ENCODE measurements at regions not wholly inside any gene's neighbourhood (a gene's known extent, or its start where the extent isn't known, plus 50 kb on each side); places are given as distances from the start of the nearest gene placed in this dataset.
"Not testable (repeated sequence)": the region's sequence is repeated elsewhere in the genome, so short reads cannot be mapped to it uniquely, and the experiment has no call there.

GRCh38 chr10:30537586-30537985 lies 92.0 kb downstream of the LYZL2 start:
- Mint-ChIP-seq H3K27ac (no peak overlapping the region), H3K4me1 (peaks cover 27% of the 10 kb centered on the region), H3K36me3 (ENCODE audit: low read depth) (no peaks in the 10 kb centered on the region), H3K27me3 (ENCODE audit: insufficient read depth, low read depth, poor library complexity) (peaks cover 8% of the 10 kb centered on the region), H3K9me3 (0 out of 3 replicates have a peak, but pooled peaks cover 5% of the 10 kb centered on the region), H3K4me3 (no peak overlapping the region)
- H3K27me3 ChIP-seq (ENCODE audit: insufficient read depth), result no peaks in the 10 kb centered on the region
- no peaks in the 10 kb centered on the region for H3K9me2 ChIP-seq (ENCODE audit: insufficient read depth)
- H3K4me1 ChIP-seq (ENCODE audit: insufficient read depth), result peaks cover 10% of the 10 kb centered on the region; the same call in 1 of the 2 replicates
- H3K27ac ChIP-seq (ENCODE audit: low read depth), result no peak overlapping the region
- no peak overlapping the region for H3K4me2 ChIP-seq
- H4K20me1 ChIP-seq (replicated peaks; ENCODE audit: insufficient read depth), result no peaks in the 10 kb centered on the region
- DNase-seq (ENCODE audit: low spot score) (no peak), ATAC-seq (no peak)
- no peaks in the 10 kb centered on the region for H3K36me3 ChIP-seq (ENCODE audit: insufficient read depth)
- H3F3A ChIP-seq (replicated peaks; ENCODE audit: low read depth), result no peaks in the 10 kb centered on the region
- no peak overlapping the region for H2AFZ ChIP-seq
- no peak overlapping the region for H3K4me3 ChIP-seq
- H3K79me2 ChIP-seq (replicated peaks; ENCODE audit: insufficient read depth), result no peaks in the 10 kb centered on the region
- TF ChIP-seq STAT1 (IDR thresholded peaks at IDR 0.05; ENCODE audit: unreplicated experiment), result no peak
- TF ChIP-seq ZNF462 (CRISPR knock-in tag; IDR thresholded peaks at IDR 0.05), result no peak
- TF ChIP-seq CREB1 (CRISPR knock-in tag; IDR thresholded peaks at IDR 0.05; ENCODE audit: low read depth), result no peak
- no peak for TF ChIP-seq ZNF331 (CRISPR knock-in tag; IDR thresholded peaks at IDR 0.05; ENCODE audit: low read depth)
- no peak for TF ChIP-seq REST (IDR thresholded peaks at IDR 0.05; ENCODE audit: unreplicated experiment)
- no peak for TF ChIP-seq EZH2 (IDR thresholded peaks at IDR 0.05; ENCODE audit: low read depth, unreplicated experiment)
- TF ChIP-seq, protein P1, sequence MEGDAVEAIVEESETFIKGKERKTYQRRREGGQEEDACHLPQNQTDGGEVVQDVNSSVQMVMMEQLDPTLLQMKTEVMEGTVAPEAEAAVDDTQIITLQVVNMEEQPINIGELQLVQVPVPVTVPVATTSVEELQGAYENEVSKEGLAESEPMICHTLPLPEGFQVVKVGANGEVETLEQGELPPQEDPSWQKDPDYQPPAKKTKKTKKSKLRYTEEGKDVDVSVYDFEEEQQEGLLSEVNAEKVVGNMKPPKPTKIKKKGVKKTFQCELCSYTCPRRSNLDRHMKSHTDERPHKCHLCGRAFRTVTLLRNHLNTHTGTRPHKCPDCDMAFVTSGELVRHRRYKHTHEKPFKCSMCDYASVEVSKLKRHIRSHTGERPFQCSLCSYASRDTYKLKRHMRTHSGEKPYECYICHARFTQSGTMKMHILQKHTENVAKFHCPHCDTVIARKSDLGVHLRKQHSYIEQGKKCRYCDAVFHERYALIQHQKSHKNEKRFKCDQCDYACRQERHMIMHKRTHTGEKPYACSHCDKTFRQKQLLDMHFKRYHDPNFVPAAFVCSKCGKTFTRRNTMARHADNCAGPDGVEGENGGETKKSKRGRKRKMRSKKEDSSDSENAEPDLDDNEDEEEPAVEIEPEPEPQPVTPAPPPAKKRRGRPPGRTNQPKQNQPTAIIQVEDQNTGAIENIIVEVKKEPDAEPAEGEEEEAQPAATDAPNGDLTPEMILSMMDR (conservative IDR thresholded peaks at IDR 0.05; ENCODE audit: low read depth in 2 of 2), result no peak
- no peak for TF ChIP-seq ETS1 (IDR thresholded peaks at IDR 0.05)
- no peak for TF ChIP-seq JUNB (IDR thresholded peaks at IDR 0.05; ENCODE audit: unreplicated experiment)
- TF ChIP-seq POLR2AphosphoS5 (IDR thresholded peaks at IDR 0.05; ENCODE audit: low read depth), result no peak
- no peak for TF ChIP-seq NANOG (IDR thresholded peaks at IDR 0.05; ENCODE audit: borderline replicate concordance)

GRCh38 chr10:30537158-30537557 lies 92.4 kb downstream of the LYZL2 start:
- H3K27me3 ChIP-seq (ENCODE audit: insufficient read depth); DNase-seq (ENCODE audit: low spot score); H3K4me2 ChIP-seq; H2AFZ ChIP-seq; H3K36me3 Mint-ChIP-seq (ENCODE audit: low read depth); H3F3A ChIP-seq (replicated peaks; ENCODE audit: low read depth); H3K36me3 ChIP-seq (ENCODE audit: insufficient read depth); H4K20me1 ChIP-seq (replicated peaks; ENCODE audit: insufficient read depth); H3K27ac ChIP-seq (ENCODE audit: low read depth); H3K9me3 Mint-ChIP-seq; H3K9me2 ChIP-seq (ENCODE audit: insufficient read depth); H3K4me3 ChIP-seq; ATAC-seq; H3K79me2 ChIP-seq (replicated peaks; ENCODE audit: insufficient read depth); H3K4me3 Mint-ChIP-seq; H3K27me3 Mint-ChIP-seq (ENCODE audit: insufficient read depth, low read depth, poor library complexity); H3K27ac Mint-ChIP-seq: not testable (repeated sequence)
- peaks cover 12% of the 10 kb centered on the region; the same call in 1 of the 2 replicates for H3K4me1 ChIP-seq (ENCODE audit: insufficient read depth)
- H3K4me1 Mint-ChIP-seq, result peaks cover 24% of the 10 kb centered on the region
